ENCODE measurements at regions not wholly inside any gene's neighbourhood (a gene's known extent, or its start where the extent isn't known, plus 50 kb on each side); places are given as distances from the start of the nearest gene placed in this dataset.

DNA sequence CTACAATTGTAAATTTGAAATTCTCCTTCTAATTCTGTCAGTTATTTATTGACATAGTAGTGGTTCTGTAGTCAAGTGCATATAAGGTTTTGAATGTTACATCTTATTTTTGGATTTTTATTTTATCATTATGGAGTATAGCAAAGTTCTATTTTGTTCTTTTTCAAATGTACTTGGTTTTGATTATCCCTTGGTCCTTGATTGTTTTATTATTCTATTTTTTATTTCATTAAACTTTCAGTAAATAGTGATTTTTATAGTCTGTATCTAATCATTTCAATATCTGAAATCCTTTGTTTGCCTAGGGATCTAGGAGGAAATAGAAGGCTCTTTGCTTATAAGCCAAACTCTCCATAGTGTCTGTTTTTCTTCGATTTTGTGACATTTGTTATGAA, 87.8 kb downstream of the HFE start:
- no peak for TF ChIP-seq CTCF (IDR thresholded peaks at IDR 0.05; ENCODE audit: insufficient read depth, low read depth, low read length)
- no peak for DNase-seq (ENCODE audit: low read depth)
- H3K4me3 ChIP-seq (ENCODE audit: low read depth, low read length) = no peak overlapping the region

- TF ChIP-seq CTCF (IDR thresholded peaks at IDR 0.05; ENCODE audit: insufficient read depth, low read depth, low read length) = peak; percentile 74
- H3K4me3 ChIP-seq (ENCODE audit: low read depth, low read length) = no peak overlapping the region
- peak; percentile 84 for DNase-seq (ENCODE audit: low read depth)
Measured at GRCh38 chr6:26175428-26176181, 88.4 kb downstream of the HFE start.

- no peak overlapping the region for H3K4me3 ChIP-seq (ENCODE audit: low read depth, low read length)
- DNase-seq (ENCODE audit: low read depth) = no peak
- no peak for TF ChIP-seq CTCF (IDR thresholded peaks at IDR 0.05; ENCODE audit: insufficient read depth, low read depth, low read length)
Measured at GRCh38 chr6:26179675-26180074, 92.4 kb downstream of the HFE start.

DNA sequence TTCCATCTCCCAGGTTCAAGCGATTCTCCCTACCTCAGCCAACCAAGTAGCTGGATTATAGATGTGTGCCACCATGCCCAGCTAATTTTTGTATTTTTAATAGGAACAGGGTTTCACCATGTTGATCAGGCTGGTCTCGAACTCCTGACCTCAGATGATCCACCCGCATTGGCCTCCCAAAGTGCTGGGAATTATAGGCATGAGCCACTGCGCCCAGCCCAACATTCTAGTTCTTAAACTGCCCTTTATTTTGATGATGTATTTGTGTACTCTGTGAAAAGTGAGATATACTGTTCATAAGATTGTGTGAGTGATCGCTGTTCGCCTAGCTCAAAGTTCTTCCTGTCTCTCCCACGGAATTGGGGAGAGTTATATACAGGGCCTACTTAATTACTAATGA, 93.1 kb downstream of the HFE start:
- TF ChIP-seq CTCF (IDR thresholded peaks at IDR 0.05; ENCODE audit: insufficient read depth, low read depth, low read length) = no peak
- no peak overlapping the region for H3K4me3 ChIP-seq (ENCODE audit: low read depth, low read length)
- no peak for DNase-seq (ENCODE audit: low read depth)

DNA sequence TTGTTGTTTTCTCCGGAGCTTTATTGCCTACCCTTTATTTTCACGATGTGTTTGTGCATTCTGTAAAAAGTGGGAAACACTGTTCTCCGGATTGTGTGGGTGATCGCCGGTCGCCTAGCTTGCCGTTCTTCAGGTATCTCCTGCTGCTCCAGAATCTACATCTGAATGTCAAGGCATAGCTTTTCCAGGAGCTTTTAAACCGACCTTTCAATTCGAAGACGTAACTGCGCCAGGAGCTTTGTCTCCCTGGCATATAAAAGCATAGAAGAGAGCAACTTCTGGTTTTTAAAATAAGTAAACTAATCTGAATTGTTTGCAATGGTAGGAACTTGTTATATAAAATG, 96.0 kb downstream of the HFE start:
- peak overlapping the region; percentile 60 for H3K4me3 ChIP-seq (ENCODE audit: low read depth, low read length)
- no peak for DNase-seq (ENCODE audit: low read depth)
- no peak for TF ChIP-seq CTCF (IDR thresholded peaks at IDR 0.05; ENCODE audit: insufficient read depth, low read depth, low read length)

GRCh38 chr6:26183581-26184366, 96.5 kb downstream of the HFE start:
- no peak for TF ChIP-seq CTCF (IDR thresholded peaks at IDR 0.05; ENCODE audit: insufficient read depth, low read depth, low read length)
- peak; percentile 94 for DNase-seq (ENCODE audit: low read depth)
- peak overlapping the region; percentile 60 for H3K4me3 ChIP-seq (ENCODE audit: low read depth, low read length)
